COR-L47 (cell line): ENCODE measurements at regions not wholly inside any gene's neighbourhood (a gene's known extent, or its start where the extent isn't known, plus 50 kb on each side); places are given as distances from the start of the nearest gene placed in this dataset.
A peak's percentile ranks its signal among the peaks of the same experiment; 100 is the strongest.

Experiments used
- DNase-seq: peaks from one replicate; lab custom pipeline; 2025; lab: John Stamatoyannopoulos, UW

DNA sequence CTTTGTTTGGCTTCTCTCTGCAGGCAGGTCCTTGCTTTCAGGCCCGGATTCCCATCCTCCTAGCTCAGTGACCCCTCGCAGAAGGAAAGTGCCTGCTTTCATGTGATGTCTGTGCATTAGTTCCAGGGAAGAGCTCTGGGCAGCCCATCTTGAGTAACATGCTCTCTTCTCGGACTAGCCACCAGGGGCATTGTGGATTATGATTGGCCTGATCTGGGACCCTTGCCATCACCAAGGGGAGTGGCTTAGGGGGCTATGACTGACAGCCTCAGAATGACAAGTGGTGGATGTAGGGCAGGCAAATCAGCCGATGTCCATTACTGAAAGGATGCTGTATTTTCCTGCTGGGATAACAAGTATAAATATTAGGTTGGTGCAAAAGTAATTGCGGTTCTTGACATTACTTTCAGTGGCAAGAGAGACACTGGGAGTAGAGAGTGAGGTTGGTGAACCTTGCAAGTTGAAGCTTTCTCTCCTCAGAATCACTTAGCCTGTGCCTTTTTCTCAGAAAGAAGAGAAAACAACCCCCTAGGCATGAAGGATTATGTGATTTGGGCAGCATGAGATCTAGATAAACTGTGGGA, 71.5 kb upstream of the MPHOSPH6 start:
- no peak for DNase-seq

DNA sequence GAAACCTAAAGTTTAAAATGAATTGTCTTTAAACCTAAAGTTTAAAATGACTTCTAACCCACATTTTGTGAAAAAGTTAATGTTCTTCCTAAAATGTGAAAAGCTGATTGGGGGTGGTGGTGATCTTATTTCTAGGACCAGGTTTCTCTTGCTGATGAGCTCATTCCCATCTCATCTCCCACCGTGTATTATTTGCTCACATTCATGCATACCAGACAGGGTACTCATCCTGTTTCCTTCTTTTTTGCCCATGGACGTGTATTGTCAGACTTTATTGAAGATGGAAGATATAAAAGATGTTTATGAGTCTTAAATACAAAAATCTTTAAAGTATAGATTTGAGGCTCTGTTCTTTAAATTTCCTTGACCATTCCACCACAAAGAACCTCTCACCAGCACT, 70.1 kb upstream of the MPHOSPH6 start:
- no peak for DNase-seq

DNA sequence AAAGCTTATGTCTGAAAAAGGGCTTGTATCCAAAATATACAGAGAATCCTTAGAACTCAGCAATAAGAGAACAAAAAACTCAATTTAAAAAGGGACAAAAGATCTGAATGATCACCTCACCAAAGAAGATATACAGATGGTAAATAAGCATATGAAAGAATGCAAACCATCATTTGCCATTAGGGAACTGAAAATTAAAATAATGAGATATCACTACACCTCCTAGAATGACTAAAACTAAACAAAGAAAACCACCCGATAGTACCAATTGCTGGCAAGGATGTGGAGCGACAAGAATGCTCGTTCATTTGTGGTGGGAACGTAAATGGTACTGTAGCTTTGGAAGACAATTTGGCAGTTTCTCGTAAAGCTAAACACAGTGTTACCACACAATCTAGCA, 66.9 kb upstream of the MPHOSPH6 start:
- no peak for DNase-seq

DNA sequence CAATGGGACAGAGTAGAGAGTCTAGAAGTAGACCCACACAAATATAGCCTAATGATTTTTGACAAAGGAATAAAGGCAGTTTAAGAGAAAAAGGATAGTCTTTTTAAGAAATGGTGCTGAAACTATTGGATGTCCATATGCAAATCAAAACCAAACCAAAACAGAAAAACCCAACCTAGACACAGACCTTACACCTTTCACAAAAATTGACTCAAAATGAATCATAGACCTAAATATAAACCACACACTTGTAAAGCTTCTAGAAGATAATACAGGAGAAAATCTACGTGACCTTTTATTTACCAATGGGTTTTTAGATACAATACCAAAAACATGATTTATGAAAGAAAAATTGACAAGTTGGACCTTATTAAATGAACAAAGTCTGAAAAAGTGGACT, 66.4 kb upstream of the MPHOSPH6 start:
- DNase-seq = no peak

DNA sequence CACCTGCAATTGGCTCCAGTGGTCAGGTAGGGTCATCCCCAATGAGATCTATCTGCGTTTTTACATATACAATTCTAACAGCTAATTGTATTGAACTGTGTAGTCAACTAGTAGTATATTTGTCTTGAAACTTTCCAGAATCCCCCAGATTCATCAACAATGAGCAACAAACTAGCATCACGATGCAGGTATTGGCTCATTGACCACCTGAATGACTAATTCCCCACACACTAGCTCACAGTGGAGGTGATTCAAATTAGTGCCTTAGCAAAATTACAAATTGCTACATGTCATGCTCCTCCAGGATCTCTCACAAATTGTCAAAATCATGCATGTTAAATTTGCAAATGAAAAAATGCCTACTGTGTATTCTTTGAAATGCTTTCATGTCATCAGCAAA, 62.8 kb upstream of the MPHOSPH6 start:
- DNase-seq = no peak

DNA sequence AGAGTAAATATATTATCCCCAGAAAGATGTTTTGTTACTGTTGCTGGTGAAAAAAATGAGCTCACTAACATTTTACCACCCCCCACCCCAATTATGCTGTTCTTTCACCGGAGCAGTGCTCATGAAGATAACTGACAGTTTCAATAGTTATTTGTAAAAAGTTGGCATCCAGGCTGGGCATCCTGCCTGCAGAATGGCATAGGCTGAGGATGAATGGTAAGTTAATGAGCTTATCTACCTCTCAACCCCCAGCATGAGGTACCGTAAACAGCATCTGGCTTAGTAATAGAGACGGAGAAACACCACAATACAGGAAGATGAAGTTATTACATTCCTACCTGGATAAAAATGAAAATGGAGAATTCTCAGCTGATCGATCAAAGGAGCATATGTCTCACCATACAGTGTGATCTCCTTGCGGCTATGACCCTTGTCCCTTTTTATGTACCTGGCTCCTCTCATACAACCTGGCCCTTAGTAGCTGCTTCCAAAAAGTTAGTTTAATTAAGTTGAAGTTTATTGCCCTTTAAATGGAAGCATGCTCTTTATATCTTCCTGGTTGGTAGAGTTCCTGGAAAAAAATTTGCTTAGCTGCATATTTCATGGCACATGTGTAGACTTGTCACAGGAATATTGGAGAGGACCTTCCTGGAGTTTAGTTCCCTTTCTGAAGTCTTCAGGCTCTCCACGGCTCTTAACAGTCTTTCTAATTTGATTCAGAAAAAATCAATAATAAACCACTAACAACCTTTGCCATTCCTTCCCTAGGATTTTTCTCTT, 61.2 kb upstream of the MPHOSPH6 start:
- DNase-seq = no peak

DNA sequence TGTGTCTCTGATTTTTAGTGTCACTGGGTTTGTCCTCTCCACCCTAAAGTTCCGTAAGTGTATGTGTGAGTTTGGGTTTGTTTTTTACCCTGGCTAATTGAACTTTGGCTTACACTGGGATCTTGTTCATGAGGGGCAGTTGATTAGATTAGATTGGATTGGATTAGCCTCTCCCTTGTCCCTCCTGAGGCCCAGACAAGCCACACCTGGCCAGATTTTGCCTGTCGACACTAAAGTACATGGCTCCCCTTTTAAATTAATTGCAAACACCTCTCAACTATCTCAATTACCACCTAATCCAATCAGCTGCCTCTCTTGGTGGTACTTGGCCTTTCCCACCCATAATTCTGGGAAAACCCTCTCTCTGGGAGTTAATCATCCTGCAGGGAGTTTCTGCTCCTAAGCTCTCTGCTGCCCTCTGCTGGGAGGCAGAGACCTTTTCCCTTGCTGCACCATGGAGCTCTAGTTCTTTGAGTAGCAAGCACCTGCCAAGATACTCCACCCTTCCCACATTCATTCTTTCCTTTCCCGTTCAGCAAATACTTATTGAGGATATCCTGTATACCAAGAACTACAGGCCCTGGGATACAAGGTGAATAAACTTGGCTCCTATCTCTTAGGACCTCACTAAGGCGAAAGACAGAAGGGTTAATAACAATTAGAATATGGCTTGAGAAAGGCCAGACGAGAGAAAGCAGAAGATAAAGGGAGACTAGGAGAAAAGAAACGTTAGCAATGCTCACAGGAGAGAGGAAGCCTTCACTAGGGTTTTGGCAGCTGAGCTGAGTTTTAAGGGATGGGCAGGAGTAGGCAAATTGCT, 60.0 kb upstream of the MPHOSPH6 start:
- DNase-seq = peak; percentile 59

DNA sequence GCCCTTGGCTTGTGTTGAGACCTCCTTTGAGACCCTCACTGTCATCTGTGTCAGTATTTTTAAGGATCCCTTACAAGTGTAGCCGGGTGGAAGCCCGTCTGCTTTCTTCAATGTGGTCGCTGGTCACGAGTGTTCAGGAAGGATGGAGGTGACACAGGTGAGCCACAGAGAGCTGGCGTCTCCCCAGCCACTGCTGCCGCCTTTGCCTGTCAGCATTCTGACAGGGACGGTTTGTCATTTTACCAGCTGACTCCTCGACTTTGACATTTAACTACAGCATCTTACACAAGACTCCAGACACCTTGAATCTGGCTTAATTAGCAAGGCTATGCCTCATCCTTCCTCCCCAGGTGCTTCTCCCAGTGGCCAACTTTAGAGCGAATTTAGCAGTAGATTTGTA, 56.3 kb upstream of the MPHOSPH6 start:
- DNase-seq = no peak

DNA sequence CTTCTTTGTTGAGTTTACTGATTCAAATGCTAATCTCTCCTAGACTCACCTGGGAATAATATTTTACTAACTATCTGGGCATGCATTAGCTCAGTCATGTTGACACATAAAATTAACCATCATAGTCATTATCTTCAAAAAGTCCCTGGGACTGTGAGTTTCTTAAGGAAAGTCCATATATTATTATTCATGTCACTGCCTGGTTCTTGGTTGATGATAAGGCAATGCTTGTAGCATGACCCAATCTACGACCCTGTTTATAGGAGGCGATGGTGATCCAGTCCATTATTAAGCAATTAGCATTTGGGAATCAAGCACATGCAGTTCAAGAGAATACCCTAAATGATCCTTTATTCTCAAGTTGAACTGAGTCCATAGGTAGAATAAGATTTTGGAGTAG, 54.8 kb upstream of the MPHOSPH6 start:
- DNase-seq = no peak

DNA sequence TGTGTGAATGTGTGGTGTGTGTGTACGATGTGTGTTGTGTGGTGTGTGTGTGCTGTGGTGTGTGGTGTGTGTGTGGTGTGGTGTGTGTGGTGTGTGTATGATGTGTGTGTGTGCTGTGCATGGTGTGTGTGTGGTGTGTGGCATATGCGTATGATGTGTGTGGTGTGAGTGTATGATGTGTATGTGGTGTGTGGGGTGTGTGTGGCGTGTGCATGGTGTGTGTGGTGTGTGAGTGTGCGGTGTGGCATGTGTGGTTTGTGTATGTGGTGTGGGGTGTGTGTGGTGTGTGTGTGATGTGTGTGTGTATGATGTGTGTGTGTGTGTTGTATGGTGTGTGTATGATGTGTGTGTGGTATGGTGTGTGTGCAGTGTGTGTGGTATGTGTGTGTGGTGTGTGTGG, 50.5 kb upstream of the MPHOSPH6 start:
- DNase-seq = no peak
